HG02571 (cell line): ENCODE measurements at regions not wholly inside any gene's neighbourhood (a gene's known extent, or its start where the extent isn't known, plus 50 kb on each side); places are given as distances from the start of the nearest gene placed in this dataset.
"Not testable (repeated sequence)": the region's sequence is repeated elsewhere in the genome, so short reads cannot be mapped to it uniquely, and the experiment has no call there.

Experiments
- ATAC-seq: cut with Tn5 transposase; IDR thresholded peaks from one replicate; pipeline ENCODE4 v1.9.1; 2021; ENCODE audit warnings: mild to moderate bottlenecking, moderate library complexity; ENCODE audit not compliant: unreplicated experiment

DNA sequence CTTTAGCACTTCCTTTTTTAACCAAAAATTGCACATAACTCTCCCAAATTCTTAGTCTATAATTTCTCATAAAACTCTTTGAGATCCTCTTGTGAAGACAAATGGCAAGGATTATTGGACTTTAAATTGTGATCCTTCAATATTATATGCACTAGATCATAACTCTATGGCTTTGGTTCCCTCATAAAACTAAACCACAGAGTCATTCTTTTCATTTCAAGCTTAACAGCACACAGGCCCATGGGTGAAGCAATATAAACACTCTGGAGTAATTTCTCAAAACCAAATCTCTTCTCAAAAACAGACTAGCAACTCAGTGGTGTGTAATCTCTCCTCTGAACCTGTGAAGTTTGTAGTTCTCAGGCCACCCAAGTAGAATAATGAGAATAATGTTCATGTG, 171.0 kb upstream of the NECTIN3 start:
- no peak for ATAC-seq

DNA sequence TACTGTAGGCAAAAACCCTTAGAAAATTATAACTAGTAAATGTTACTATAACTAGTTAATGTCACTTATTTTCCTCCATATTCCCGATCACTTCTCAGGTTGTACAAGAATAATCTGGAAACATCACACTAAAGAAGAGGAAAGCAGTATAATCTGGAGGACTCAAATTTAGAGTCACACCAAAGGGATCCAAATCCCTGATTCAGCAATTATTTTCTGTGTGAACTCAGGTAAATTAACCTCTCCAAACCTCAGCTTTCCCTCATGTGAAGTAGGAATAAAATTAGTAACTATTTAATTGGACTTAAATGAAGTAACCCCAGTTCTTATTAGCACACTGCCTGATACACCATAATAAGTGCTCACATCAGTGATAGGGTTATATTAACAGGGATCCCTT, 170.1 kb upstream of the NECTIN3 start:
- no peak for ATAC-seq

DNA sequence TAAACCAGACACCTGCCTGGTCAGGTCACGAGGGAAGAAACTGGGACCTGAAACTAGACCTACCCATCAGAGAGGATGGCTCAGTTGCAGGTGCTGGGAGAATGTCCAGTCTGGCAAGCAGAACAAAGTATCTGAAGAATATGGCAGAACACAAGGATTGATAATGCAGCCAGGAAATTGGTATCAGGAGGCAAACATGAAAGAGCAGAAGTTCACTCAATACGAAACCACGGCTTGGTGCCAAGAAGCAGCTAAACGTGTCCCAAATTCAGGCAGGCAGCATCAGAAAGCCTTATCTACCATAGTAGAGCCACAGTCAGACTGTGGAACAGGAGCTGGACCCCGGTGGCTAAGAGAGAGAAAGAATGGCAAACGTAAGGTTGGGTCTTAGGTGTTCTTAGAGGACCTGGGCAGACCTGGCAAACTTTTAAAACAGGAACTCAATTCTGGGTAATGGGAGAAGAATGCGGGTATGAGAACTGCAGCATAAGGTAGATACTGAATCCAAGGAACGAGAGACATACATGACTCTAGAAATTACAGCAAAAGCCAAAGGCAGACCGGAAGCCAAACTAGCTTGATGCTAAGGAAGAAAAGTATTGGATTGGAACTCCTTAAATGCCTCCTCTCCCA, 169.0 kb upstream of the NECTIN3 start:
- ATAC-seq, result no peak

DNA sequence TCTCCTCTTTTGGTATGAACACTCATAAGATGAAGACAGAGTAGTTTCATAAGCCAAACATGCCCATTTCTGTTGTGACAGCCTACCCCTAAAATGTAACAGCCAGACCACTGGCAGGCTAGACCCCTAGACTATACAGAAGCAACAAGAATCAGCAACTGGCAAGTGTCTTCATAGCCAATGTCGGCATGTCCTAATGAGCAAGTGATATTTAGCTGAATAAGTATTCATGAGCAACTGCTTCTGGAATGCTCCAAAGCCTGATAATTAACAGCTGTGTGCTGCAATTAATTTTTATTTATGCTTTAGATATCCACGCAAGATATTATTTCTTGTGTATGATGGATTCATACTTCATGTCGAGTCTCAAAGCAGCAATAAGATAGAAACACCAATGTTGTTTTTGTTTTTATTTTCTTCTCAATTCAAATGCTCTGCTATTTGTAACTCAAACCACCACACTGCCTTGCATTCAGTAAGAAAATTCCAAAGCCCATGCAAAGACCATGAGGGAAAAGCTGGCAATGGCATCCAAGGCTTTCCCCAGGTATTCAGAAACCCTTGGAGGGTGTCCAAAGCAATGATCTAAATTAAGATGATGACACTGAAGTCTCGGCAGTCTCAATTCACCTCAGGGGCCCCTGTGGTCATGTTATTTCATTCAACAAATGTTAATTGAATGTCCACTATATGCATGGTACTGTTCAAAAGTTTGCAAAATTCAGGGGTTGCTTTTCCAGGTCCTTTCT, 167.7 kb upstream of the NECTIN3 start:
- ATAC-seq, result no peak

DNA sequence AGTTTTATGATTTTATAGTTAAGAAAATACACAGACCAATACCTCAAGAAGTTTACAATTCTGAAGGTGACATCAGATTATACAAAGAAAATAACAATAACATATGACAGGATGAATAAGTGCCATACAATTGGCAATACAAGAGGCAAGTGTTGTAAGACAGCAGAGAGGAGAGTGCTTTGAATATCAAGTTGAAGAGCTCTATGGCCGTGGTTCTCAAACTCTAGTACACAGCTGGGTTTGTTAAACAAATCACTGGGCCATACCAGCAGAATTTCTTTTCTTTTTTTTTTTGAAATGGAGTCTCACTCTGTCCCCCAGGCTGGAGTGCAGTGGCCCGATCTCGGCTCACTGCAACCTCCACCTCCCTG, 167.1 kb upstream of the NECTIN3 start:
- ATAC-seq, result no peak

DNA sequence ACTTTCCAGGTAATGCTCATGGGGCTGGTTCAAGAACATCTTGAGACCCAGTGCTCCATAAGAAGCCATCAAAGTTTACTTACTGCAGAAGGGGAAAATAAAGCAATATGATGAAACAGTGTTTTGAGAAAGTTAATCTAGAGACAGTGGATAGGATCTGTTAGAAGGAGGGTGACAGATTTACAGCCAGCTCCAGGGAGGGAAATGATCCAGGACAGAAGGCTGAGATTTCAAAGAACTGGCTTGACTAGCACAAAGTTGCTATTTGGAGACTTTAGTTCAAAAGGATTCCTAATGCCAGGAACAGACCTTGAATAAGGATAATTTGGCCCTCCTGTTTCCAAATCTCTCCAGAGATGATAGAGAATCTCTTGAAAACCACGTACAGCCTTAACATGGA, 166.5 kb upstream of the NECTIN3 start:
- no peak for ATAC-seq

DNA sequence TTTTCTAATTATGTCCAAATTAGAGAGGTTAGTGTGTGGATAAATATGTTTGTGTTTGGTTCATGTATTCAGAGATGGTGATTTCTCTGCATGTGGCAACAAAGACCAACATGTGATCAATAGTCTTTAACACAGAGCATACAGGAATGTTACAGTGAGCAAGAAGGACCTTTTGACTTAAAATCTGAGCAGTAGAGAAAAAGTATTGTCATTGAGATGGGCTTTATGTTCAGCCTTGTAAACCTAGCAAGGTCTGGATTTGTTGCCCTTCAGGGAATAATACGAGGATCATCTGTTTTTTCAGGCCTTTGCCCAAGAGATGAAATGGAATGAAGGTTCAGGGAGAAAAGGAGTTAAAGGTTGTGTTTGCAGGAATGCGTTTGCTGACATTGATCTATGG, 161.8 kb upstream of the NECTIN3 start:
- no peak for ATAC-seq

DNA sequence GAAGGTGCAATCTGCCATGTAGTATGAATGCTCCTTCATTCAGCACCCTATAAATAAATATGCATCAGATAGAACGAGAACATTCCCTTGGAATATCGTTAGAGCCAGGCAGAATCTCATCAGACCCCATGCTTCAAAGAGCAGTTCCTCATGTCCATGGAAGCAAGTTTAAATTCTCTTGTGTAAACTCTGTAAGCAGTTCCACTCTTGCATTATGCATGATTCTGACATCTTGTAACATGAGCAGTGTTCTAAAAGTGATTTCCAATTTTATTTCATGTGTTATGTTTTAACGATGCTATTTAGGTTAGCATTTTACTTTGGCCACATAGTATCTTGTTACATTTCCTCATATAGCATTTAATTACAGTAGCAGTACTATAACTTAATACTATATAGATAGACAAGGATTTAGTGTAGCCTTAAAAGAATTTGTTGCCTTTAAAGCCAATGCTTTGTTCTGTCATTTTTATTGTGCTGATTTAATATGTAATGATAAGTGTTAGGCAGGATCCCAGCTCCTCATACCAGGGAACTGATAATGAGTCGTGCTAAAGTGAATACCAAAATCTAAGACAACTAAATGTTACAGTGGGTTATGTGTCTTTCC, 161.2 kb upstream of the NECTIN3 start:
- no peak for ATAC-seq

DNA sequence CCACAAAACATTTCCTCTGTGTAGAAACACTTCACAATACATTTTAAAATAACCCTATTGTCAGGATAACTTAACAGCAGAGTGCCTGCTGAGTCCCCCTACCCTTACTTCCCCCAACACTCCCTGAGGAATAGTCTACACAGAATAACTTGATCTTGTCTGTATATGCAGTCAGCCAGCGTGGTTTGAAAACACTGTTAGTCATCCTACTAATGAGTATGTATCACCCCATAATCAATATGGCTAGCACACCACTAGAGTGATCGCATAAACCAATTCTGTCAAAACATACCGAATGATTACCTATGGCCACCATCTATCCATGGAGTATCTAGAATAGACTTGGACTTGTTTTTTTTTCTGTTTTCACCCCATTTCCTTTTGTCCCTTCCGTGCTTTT, 152.7 kb upstream of the NECTIN3 start:
- ATAC-seq, result no peak

DNA sequence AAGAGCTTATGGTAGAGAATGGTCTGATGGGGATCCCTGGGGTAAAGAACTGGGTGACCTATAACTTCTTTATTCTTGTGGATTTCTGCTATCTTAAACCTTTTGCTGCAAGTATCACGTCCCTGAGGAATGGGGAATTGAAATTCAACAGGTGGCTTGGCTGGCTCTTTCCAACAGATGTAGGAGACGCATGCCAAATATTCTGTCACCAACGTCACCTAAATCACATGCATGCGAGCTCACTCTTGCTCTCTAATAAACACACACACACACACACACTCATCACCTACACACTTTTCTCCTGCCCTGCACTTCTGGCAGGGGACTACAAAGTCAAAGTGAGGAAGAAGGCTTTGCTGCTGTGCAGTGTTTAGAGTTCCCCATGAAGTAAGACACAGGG, 145.8 kb upstream of the NECTIN3 start:
- ATAC-seq, result no peak

DNA sequence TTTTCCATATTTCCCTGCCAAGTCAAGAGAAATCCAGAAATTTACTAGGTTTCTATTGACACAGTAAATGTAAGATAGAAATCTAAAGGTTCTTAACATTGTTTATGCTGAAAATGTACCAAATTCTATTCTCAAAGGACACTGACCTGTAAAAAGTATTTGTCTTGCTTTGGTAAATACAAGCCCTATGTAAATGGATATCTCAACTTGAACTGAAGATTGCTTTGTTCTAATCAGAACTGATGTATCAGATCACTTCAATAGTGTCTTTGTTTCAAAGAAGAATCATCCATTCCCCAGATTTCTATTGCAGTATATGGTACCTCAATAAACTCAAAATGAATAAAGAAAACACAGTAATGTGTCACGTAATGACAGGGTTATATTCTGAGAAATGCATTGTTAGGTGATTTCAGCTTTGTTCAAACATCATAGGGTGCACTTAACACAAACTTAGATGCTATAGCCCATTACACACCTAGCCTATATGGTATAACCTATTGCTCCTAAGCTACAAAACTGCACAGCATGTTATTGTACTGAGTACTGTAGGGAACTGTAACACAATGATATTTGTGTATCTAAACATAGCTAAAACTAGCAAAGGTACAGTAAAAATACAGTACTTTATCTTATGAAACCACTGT, 143.5 kb upstream of the NECTIN3 start:
- no peak for ATAC-seq

DNA sequence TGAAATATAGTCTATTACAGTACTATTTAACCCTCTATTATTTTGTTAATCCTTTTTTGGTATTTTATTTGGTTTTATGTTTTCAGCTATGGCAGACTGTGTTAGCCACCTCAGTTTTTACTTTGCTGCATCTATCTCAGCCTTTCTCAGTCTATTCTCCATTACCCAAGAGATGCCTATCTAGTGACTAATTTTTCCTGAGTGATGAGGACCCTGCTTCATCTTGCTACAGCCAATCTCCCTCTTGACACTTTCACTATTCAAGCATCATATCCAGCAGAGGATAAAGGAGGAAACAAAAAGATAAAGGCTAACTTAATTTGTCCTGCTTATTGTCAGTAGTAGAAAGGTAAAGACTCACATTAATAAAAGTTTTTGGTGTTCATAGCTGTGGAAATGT, 141.8 kb upstream of the NECTIN3 start:
- no peak for ATAC-seq

DNA sequence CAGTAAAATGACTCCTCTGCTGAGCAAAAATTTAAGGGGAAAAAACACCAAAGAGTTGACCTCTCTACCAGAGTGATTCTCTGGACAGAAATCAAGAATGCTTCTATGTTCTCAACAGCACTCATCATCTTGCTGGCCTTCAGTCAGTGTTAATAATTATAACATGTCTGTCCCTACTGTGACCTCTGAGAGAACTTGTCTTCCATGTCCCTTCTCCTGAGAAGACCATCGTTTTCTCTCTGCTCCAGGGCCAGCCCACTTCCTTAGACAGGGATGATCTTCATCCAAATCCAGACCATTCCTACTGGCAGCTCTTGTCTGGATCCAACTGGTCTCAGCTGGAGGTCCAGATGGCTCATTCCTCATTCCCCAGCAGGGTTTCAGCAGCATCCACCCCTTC, 139.0 kb upstream of the NECTIN3 start:
- ATAC-seq, result no peak

DNA sequence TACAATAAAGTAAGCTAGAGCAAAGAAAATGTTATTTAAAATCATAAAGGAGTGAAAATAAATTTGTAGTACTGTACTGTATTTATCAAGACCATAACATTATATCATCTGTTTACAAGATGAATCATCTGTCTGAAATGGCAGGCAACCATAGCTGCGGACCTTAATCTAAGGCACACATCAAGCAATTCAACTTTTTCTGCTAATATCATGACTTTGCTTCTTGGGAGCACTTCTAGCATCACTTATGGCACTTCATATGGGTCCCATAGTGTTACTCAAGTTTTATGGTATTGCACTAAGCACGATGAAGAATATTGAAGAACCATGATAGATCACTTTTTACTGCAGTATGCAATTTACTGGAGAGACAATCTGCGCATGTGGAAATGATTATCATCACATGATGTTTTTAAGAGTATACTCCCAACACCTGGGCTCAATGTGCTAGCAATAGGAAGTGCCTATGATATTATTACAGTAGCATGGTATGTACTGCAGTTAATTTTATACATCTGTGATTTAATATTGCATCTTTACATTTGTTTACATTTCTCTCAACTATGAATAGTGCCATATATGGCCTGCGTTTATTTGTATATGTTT, 137.7 kb upstream of the NECTIN3 start:
- ATAC-seq, result no peak

DNA sequence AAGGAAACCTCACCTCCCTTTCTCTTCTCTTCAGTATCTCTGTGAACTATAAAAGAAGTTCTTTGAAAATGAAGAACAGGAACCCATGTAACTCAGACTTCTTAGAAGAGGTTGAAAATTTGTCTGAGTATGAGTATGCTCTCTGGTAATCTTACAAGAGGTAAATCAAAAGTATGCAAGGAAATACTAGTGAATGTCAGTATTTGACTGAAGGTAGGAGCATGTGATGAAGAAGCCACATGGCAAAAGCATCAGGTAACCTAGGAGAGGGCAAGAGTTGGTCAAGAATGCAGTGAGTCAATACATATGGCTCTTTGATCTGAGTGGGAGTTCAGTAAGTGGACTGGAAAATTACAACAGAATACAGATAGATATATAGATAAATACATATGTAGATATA, 133.0 kb upstream of the NECTIN3 start:
- ATAC-seq, result no peak

DNA sequence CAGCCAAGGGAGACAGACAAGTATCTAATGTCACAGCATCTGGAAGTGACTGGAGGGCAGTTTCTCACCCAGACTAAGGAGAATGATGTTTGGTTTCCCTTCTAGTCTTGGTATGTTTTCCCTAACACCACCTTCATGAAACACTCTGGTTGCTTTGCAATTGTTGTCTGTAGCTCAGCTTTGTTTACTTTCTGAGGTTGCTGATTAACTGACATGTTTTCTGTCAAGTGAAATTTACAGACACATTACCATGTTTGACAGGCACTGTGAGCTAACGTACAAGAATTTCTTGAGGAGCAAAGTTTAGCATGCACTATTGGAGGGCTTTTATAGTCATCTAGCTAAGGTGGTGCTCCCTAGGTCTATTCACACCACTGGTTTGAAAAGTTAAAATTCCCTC, 131.6 kb upstream of the NECTIN3 start:
- ATAC-seq, result no peak

DNA sequence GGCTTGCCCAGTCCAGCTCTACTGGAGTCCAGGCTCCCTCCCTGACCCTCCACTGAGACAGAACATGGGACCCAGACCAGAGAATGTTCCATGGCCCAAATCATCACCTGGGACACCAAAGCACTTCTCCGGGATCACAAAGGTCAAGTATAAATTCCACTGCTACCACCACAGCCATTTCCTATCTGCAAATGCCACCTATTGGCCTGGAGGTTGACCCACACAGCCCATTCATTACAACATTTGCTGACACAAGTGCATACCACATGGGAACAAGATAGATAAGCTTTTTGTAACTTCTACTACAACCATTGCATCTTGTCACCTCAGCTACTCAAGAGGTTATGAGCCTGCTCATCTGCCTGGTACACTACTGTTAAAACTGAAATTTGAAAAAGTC, 126.8 kb upstream of the NECTIN3 start:
- no peak for ATAC-seq

DNA sequence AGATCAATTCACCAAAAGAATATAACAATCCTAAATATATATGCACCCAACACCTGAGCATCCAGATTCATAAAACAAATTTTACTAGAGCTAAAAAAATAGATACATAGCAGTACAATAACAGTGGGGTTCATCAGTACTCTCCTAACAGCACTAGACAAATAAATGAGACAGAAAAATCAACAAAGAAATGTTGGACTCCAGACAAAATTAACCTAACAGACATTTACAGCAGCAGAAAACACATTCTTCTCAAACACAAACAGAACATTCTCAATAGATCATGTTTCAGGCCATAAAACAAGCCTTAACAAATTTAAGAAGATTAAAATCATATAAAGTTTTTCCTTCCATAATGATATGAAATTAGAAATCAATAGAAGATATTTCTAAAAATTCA, 124.8 kb upstream of the NECTIN3 start:
- ATAC-seq, result no peak

DNA sequence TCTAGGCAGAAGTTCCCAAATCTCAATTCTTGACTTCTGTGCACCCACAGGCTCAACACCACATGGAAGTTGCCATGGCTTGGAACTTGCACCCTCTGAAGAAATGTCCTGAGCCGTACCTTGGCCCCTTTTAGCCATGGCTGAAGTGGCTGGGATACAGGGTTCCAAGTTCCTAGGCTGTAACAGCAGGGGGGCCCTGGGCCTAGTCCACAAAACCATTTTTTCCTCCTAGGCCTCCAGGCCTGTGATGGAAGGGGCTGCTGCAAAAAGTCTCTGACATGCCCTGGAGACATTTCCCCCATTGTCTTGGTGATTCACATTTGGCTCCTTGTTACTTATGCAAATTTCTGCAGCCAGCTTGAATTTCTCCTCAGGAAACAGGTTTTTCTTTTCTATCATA, 122.4 kb upstream of the NECTIN3 start:
- not testable (repeated sequence) for ATAC-seq

DNA sequence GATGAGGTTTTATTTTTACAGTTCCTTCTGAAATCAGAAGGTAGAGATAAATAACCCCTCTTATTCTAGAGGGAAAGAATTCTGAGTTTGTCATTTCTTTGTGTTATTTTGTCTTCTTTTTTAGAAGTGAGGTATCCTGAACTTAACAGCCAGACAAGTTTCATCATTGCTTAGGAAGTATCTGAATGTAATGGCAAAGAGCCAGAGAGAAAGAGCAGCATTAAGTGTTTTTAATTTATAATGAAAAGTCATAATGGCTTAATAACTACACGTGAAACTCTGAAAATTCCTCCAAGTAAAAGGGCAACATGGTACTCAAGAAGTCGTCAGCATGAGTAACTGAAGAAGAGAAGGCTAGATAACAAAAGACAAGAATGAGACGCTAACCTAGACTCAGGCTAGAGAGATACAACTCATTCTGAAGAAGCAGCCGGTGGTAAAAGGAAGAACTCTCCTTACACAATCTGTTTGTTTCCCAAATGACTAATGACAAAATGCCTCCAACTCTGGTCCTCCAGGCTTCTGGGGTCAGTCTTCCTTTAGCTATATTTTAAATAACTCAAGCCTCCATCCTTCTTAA, 116.2 kb upstream of the NECTIN3 start:
- ATAC-seq, result no peak

DNA sequence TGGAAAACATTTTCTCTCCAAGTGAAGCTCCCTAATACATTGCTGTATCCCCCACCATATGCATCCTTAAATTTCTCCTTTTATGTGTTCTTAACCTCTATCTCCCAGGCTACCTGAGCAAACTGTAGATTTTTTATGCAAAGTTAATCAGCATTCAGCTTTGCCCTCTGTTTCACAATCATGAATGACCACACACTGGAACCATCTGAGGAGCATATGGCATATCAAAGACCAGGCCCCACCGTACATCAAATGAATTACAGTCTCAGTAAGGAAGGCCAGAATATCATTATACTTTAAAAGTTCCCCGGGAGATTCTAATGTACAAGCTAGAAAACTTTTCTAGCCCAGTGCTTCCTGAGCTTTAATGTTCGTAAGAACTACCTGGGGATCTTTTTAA, 115.5 kb upstream of the NECTIN3 start:
- ATAC-seq, result no peak
